ENCODE measurements at regions not wholly inside any gene's neighbourhood (a gene's known extent, or its start where the extent isn't known, plus 50 kb on each side); places are given as distances from the start of the nearest gene placed in this dataset.

DNA sequence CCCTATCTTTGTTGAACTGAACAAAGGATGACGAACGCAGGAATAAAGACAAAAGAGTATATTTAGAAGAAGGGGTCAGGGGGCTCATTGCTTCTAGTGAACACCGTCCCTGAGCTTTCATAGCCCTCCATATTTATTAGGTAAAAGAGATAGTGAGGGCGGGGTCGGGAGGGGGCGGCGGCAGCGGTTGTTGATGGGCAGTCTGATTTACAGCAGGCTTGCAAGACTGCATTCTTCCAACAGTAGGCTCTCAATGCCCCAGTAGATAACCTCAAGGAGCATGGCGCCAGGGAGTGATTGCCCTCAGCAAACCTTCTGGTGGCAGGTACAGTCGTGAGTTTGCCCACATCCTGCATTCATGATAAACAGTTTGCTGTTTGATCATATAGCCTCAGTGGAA is 563.3 kb upstream of the SYNCRIP start:
- Histone ChIP-seq H3K9me3 (ENCODE audit: low read length) (no peaks in the 10 kb centered on the region), H3K4me1 (ENCODE audit: insufficient read depth, low read length) (no peaks in the 10 kb centered on the region), H3K36me3 (ENCODE audit: low read depth, low read length) (no peaks in the 10 kb centered on the region), H3K79me2 (ENCODE audit: low read length) (no peaks in the 10 kb centered on the region), H3K9me2 (replicated peaks; ENCODE audit: low read length) (no peaks in the 10 kb centered on the region), H4K20me1 (ENCODE audit: low read length) (no peaks in the 10 kb centered on the region), H2AFZ (ENCODE audit: low read length) (no peak overlapping the region), H3K9ac (ENCODE audit: low read length) (no peak overlapping the region), H3F3A (ENCODE audit: low read length, unreplicated experiment) (no peaks in the 10 kb centered on the region), H3K4me3 (ENCODE audit: low read length) (no peak overlapping the region), H3K27ac (ENCODE audit: low read length) (no peak overlapping the region), H3K27me3 (ENCODE audit: low read length) (no peaks in the 10 kb centered on the region), H3K4me2 (ENCODE audit: low read length) (no peak overlapping the region)
- no peak for TF ChIP-seq EZH2phosphoT487 (IDR thresholded peaks at IDR 0.05; ENCODE audit: borderline replicate concordance, low read length)
- CTCF ChIA-PET = no interaction called here
- BruUV-seq (replicated peaks) = no TSS peak
- ATAC-seq = no peak
- POLR2A ChIA-PET (ENCODE audit: unreplicated experiment) = no interaction called here
- intact Hi-C loops (cut with micrococcal nuclease) = no loop called here
- DNase-seq = no peak

DNA sequence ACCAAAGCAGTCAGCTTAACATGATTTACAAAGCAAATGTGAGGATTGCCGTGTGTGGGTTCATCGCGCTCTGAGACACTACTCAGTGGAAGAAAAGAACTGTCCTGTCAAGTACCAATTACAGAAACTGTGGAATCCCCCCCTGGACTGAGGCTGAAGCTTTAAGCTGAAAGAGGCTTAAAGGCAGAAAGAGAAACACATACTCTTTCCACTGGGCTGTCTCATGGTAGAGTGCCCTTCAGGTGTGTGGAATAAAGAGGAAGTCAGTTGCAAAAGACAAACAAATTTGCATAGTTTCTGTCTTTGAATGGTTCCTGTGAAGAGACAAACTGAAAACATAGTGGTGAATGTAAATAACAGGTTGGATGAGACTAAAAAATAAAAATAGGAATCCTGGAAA is 560.4 kb upstream of the SYNCRIP start:
- Histone ChIP-seq H3F3A (ENCODE audit: low read length, unreplicated experiment) (no peaks in the 10 kb centered on the region), H3K9me2 (replicated peaks; ENCODE audit: low read length) (no peaks in the 10 kb centered on the region), H3K27ac (ENCODE audit: low read length) (no peak overlapping the region), H3K4me2 (ENCODE audit: low read length) (no peak overlapping the region), H3K4me3 (ENCODE audit: low read length) (no peak overlapping the region), H3K4me1 (ENCODE audit: insufficient read depth, low read length) (no peaks in the 10 kb centered on the region), H3K79me2 (ENCODE audit: low read length) (no peaks in the 10 kb centered on the region), H2AFZ (ENCODE audit: low read length) (no peak overlapping the region), H3K9ac (ENCODE audit: low read length) (no peak overlapping the region), H4K20me1 (ENCODE audit: low read length) (no peaks in the 10 kb centered on the region), H3K9me3 (ENCODE audit: low read length) (no peaks in the 10 kb centered on the region), H3K36me3 (ENCODE audit: low read depth, low read length) (no peaks in the 10 kb centered on the region), H3K27me3 (ENCODE audit: low read length) (no peaks in the 10 kb centered on the region)
- no TSS peak for BruUV-seq (replicated peaks)
- intact Hi-C loops (cut with micrococcal nuclease) = no loop called here
- ATAC-seq = no peak
- DNase-seq = no peak
- TF ChIP-seq EZH2 (IDR thresholded peaks at IDR 0.05; ENCODE audit: low read length, unreplicated experiment) (no peak), EZH2phosphoT487 (IDR thresholded peaks at IDR 0.05; ENCODE audit: borderline replicate concordance, low read length) (no peak)
- TF ChIP-seq, protein P1, sequence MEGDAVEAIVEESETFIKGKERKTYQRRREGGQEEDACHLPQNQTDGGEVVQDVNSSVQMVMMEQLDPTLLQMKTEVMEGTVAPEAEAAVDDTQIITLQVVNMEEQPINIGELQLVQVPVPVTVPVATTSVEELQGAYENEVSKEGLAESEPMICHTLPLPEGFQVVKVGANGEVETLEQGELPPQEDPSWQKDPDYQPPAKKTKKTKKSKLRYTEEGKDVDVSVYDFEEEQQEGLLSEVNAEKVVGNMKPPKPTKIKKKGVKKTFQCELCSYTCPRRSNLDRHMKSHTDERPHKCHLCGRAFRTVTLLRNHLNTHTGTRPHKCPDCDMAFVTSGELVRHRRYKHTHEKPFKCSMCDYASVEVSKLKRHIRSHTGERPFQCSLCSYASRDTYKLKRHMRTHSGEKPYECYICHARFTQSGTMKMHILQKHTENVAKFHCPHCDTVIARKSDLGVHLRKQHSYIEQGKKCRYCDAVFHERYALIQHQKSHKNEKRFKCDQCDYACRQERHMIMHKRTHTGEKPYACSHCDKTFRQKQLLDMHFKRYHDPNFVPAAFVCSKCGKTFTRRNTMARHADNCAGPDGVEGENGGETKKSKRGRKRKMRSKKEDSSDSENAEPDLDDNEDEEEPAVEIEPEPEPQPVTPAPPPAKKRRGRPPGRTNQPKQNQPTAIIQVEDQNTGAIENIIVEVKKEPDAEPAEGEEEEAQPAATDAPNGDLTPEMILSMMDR (conservative IDR thresholded peaks at IDR 0.05; ENCODE audit: low read depth, low read length) = no peak
- ChIA-PET POLR2A (ENCODE audit: unreplicated experiment) (no interaction called here), CTCF (no interaction called here)

DNA sequence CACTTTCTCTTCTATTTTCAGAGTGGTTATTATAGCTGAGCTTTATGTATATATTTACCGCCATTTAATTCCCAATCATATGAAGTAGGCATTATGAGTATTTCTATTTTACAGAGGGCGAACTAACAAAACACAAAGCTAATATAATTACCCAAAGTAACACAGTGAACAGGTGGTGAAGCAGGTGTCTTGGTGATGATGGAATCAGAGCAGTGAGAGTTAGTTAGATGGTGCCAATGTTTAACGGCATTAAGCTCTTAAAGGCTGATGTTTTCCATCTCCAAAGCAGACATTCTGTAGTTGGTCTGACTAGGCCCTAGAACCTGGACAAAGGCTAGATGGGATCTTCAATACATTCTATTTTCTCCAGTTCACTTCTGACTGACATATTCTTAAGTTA is 551.1 kb upstream of the SYNCRIP start:
- DNase-seq = no peak
- intact Hi-C loops (cut with micrococcal nuclease) = loop anchor here (5.0 kb wide), 1 partner anchor 437 kb away; no protein-coding TSS in a partner anchor
- Histone ChIP-seq H3K9ac (ENCODE audit: low read length) (no peak overlapping the region), H3F3A (ENCODE audit: low read length, unreplicated experiment) (no peaks in the 10 kb centered on the region), H4K20me1 (ENCODE audit: low read length) (no peaks in the 10 kb centered on the region), H3K4me2 (ENCODE audit: low read length) (no peak overlapping the region), H2AFZ (ENCODE audit: low read length) (no peak overlapping the region), H3K36me3 (ENCODE audit: low read depth, low read length) (no peaks in the 10 kb centered on the region), H3K9me2 (replicated peaks; ENCODE audit: low read length) (no peaks in the 10 kb centered on the region), H3K9me3 (ENCODE audit: low read length) (no peaks in the 10 kb centered on the region), H3K27me3 (ENCODE audit: low read length) (no peaks in the 10 kb centered on the region), H3K27ac (ENCODE audit: low read length) (no peak overlapping the region), H3K4me1 (ENCODE audit: insufficient read depth, low read length) (no peaks in the 10 kb centered on the region), H3K4me3 (ENCODE audit: low read length) (no peak overlapping the region), H3K79me2 (ENCODE audit: low read length) (no peaks in the 10 kb centered on the region)
- ChIA-PET CTCF (no interaction called here), POLR2A (ENCODE audit: unreplicated experiment) (no interaction called here)
- no peak for ATAC-seq
- TF ChIP-seq, protein P1 (conservative IDR thresholded peaks at IDR 0.05; ENCODE audit: low read depth, low read length) = no peak
- no TSS peak for BruUV-seq (replicated peaks)

Measured in PC-3 (cell line).